Naive thymus-derived CD4-positive, alpha-beta T cell (primary cell): ENCODE measurements at regions not wholly inside any gene's neighbourhood (a gene's known extent, or its start where the extent isn't known, plus 50 kb on each side); places are given as distances from the start of the nearest gene placed in this dataset.

Experiments
- ATAC-seq: fragments of 150-1000 bp; cut with Tn5 transposase; 2 replicates; pipeline ENCODE4 v1.10.0; 2021; ENCODE audit warnings: mild to moderate bottlenecking, moderate library complexity
- CTCF ChIA-PET: fragments of 350-600 bp; sonication (Branson Sonifier 250); formaldehyde crosslinking; loops from one replicate; lab custom pipeline; 2021; ENCODE audit warnings: antibody characterized with exemption; lab: Charles Lee
- POLR2A ChIA-PET: fragments of 350-600 bp; sonication (Branson Sonifier 250); formaldehyde crosslinking; loops from one replicate; lab custom pipeline; 2021; ENCODE audit warnings: antibody characterized with exemption, inconsistent platforms; lab: Charles Lee
- DNase-seq, 9 donors: peaks; one replicate each; pipeline versions ENCODE4 v3.0.0 to v3.0.0-alpha.2; 2020 to 2022; ENCODE audit warnings: mixed read lengths in 1 of 9
- H3K27ac ChIP-seq: one replicate; pipeline ENCODE4 v1.7.0; 2013; ENCODE audit warnings: mild to moderate bottlenecking, low read depth, low read length, moderate library complexity
- H3K27me3 ChIP-seq, 2 donors: one replicate each; pipeline ENCODE4 v1.7.0; 2013; ENCODE audit warnings: low read length in 2 of 2, mild to moderate bottlenecking in 2 of 2, moderate library complexity in 2 of 2; ENCODE audit not compliant: control insufficient read depth in 2 of 2, insufficient read depth in 2 of 2
- H3K36me3 ChIP-seq, 3 experiments: 1 replicate in 2 of 3; 2 replicates in 1 of 3; pipeline ENCODE4 v1.7.0; 2013; ENCODE audit warnings: low read length in 3 of 3, mild to moderate bottlenecking in 3 of 3, moderate library complexity in 1 of 3; ENCODE audit not compliant: insufficient read depth in 3 of 3, control insufficient read depth in 2 of 3
- H3K4me1 ChIP-seq, 2 donors: one replicate each; pipeline ENCODE4 v1.7.0; 2013; ENCODE audit warnings: low read length in 2 of 2, mild to moderate bottlenecking in 2 of 2, moderate library complexity in 1 of 2; ENCODE audit not compliant: control insufficient read depth in 2 of 2, insufficient read depth in 2 of 2
- H3K4me3 ChIP-seq: 2 replicates; pipeline ENCODE4 v1.7.0; 2013; ENCODE audit warnings: mild to moderate bottlenecking, low read length
- H3K9me3 ChIP-seq, 3 experiments: 1 replicate in 2 of 3; 2 replicates in 1 of 3; pipeline ENCODE4 v1.7.0; 2013; ENCODE audit warnings: low read length in 3 of 3; ENCODE audit not compliant: control insufficient read depth in 2 of 3
- H3K27ac Mint-ChIP-seq, 9 donors: one replicate each; pipeline ENCODE4 v1.8.0; 2020 to 2022; ENCODE audit warnings: mixed read lengths in 9 of 9, mild to moderate bottlenecking in 8 of 9, moderate library complexity in 5 of 9, inconsistent platforms in 2 of 9
- H3K27me3 Mint-ChIP-seq, 5 donors: one replicate each; pipeline ENCODE4 v1.8.0; 2021 to 2022; ENCODE audit warnings: mixed read lengths in 5 of 5, mild to moderate bottlenecking in 1 of 5
- H3K36me3 Mint-ChIP-seq, 5 donors: one replicate each; pipeline ENCODE4 v1.8.0; 2020 to 2022; ENCODE audit warnings: mixed read lengths in 5 of 5, mild to moderate bottlenecking in 3 of 5, inconsistent platforms in 1 of 5
- H3K4me1 Mint-ChIP-seq, 7 donors: one replicate each; pipeline ENCODE4 v1.8.0; 2020 to 2022; ENCODE audit warnings: mixed read lengths in 7 of 7, mild to moderate bottlenecking in 3 of 7, inconsistent platforms in 1 of 7
- H3K4me3 Mint-ChIP-seq, 10 donors: one replicate each; pipeline ENCODE4 v1.8.0; 2020 to 2022; ENCODE audit warnings: mild to moderate bottlenecking in 10 of 10, mixed read lengths in 10 of 10, moderate library complexity in 6 of 10, inconsistent platforms in 2 of 10
- H3K9me3 Mint-ChIP-seq, 11 donors: one replicate each; pipeline ENCODE4 v1.8.0; 2020 to 2022; ENCODE audit warnings: mixed read lengths in 11 of 11, mild to moderate bottlenecking in 4 of 11, inconsistent platforms in 1 of 11, moderate library complexity in 1 of 11
- intact Hi-C, 2 donors: fragments of 100-400 bp; cut with micrococcal nuclease; formaldehyde crosslinking; loops; one replicate each; pipeline ENCODE4 v1.15.1; 2023

DNA sequence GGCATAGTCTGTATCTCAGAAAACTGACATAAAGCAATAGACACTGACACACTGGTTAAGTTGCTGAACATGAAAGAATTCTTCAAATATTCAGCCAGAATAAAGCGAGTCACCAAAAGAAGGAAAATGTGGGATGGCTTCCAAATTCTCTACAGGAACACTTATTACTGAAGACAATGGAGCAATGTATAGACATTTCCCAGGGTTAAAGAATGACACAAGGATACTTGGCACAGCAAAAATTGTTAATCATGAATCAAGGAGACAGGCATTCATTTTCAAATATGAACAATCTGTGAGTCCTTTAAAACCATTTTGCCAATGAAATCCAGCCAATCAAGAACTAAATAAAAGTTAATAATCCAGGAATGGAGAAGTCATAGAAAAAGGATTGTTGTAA is 92.5 kb downstream of the MTX3 start:
- Mint-ChIP-seq H3K9me3 (peaks cover 0 to 6% (median 3%) of the 10 kb centered on the region in 11 donors), H3K27me3 (peaks cover 18 to 64% (median 42%) of the 10 kb centered on the region in 5 donors), H3K36me3 (peaks cover 0 to 3% (median 0%) of the 10 kb centered on the region in 5 donors), H3K27ac (no peak overlapping the region), H3K4me1 (no peaks in the 10 kb centered on the region), H3K4me3 (no peak overlapping the region)
- no peak overlapping the region for H3K4me3 ChIP-seq
- ATAC-seq, result no peak
- no peak for DNase-seq
- ChIA-PET CTCF (no interaction called here), POLR2A (no interaction called here)
- intact Hi-C loops, result no loop called here
- H3K9me3 ChIP-seq, result no peaks in the 10 kb centered on the region
- no peak overlapping the region for H3K27ac ChIP-seq
- H3K36me3 ChIP-seq, result no peaks in the 10 kb centered on the region
- no peaks in the 10 kb centered on the region for H3K4me1 ChIP-seq
- no peaks in the 10 kb centered on the region for H3K27me3 ChIP-seq

GRCh38 chr5:79893976-79894375 is 97.1 kb downstream of the MTX3 start:
- POLR2A ChIA-PET, result no interaction called here
- CTCF ChIA-PET, result no interaction called here
- no peaks in the 10 kb centered on the region for H3K36me3 Mint-ChIP-seq
- DNase-seq (no peak), ATAC-seq (no peak)
- Histone ChIP-seq H3K9me3 (no peaks in the 10 kb centered on the region), H3K4me1 (no peaks in the 10 kb centered on the region), H3K4me3 (no peak overlapping the region), H3K36me3 (no peaks in the 10 kb centered on the region), H3K27me3 (peaks cover 0 to 4% of the 10 kb centered on the region in 2 donors), H3K27ac (no peak overlapping the region)
- H3K27ac Mint-ChIP-seq, result no peak overlapping the region
- peaks cover 0 to 6% (median 0%) of the 10 kb centered on the region in 11 donors for H3K9me3 Mint-ChIP-seq
- H3K27me3 Mint-ChIP-seq, result peaks cover 17 to 72% (median 54%) of the 10 kb centered on the region in 5 donors
- intact Hi-C loops, result no loop called here
- H3K4me3 Mint-ChIP-seq, result no peak overlapping the region
- no peaks in the 10 kb centered on the region for H3K4me1 Mint-ChIP-seq

- no peaks in the 10 kb centered on the region for H3K4me1 Mint-ChIP-seq
- H3K27ac Mint-ChIP-seq, result no peak overlapping the region
- ChIA-PET CTCF (no interaction called here), POLR2A (no interaction called here)
- peaks cover 0 to 6% (median 0%) of the 10 kb centered on the region in 11 donors for H3K9me3 Mint-ChIP-seq
- intact Hi-C loops, result no loop called here
- no peak overlapping the region for H3K4me3 Mint-ChIP-seq
- H3K27ac ChIP-seq, result no peak overlapping the region
- H3K27me3 Mint-ChIP-seq, result peaks cover 17 to 67% (median 54%) of the 10 kb centered on the region in 5 donors
- ATAC-seq, result no peak
- H3K4me3 ChIP-seq, result no peak overlapping the region
- H3K9me3 ChIP-seq, result no peaks in the 10 kb centered on the region
- H3K36me3 Mint-ChIP-seq, result no peaks in the 10 kb centered on the region
- peaks cover 0 to 4% of the 10 kb centered on the region in 2 donors for H3K27me3 ChIP-seq
- no peaks in the 10 kb centered on the region for H3K36me3 ChIP-seq
- no peaks in the 10 kb centered on the region for H3K4me1 ChIP-seq
- DNase-seq, result no peak
Measured at GRCh38 chr5:79893485-79893884, 97.6 kb downstream of the MTX3 start.

- Mint-ChIP-seq H3K4me1 (no peaks in the 10 kb centered on the region), H3K27ac (no peak overlapping the region)
Measured at GRCh38 chr5:79890930-79891249, 100.2 kb downstream of the MTX3 start.

DNA sequence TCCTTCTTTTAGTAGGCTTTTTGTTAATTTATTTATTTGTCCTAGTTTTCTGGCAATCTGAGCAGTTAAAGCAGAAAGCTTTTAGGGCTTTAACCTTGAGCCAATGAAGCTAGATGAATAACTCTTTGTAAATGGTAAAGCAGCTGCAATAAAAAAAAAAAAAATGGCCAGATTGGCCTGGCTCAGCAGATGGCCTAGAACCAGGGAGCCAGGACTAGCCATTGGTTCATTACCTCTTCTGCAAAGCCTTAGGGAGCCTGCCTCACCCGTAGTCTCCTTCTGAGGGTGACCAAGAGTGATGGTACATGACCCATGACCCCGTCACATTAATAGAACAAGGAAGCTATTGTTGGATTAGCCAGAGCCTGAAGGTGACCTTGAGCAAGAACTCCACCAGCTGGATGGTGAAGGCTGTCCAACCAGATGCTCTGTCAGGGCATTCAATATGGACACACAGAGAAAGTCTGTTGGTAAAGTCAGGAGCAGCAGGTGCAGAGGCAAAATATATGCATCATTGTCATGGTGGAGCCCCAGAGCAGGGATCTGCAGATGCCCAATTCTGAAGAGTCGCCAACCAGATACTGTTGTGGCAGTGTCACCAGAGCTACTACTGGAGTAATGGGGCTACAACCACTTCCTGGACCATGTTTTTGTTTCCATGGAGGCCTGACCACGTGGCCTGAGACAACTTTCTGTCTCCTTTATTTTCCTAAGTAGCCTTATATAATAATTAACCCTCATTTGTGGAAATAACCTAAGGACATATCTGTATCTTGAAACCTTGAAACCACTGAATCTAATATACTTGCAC is 100.7 kb downstream of the MTX3 start:
- peaks cover 0 to 7% (median 0%) of the 10 kb centered on the region in 5 donors for H3K36me3 Mint-ChIP-seq
- H3K9me3 ChIP-seq, result no peaks in the 10 kb centered on the region
- no peaks in the 10 kb centered on the region for H3K4me1 ChIP-seq
- intact Hi-C loops, result no loop called here
- H3K4me3 ChIP-seq, result no peak overlapping the region
- CTCF ChIA-PET, result interaction anchor here (0.6 kb wide), 1 partner anchor 454 kb away, joined by 3 read pairs; no protein-coding TSS in a partner anchor
- POLR2A ChIA-PET, result no interaction called here
- H3K27ac ChIP-seq, result no peak overlapping the region
- H3K36me3 ChIP-seq, result no peaks in the 10 kb centered on the region
- ATAC-seq (no peak), DNase-seq (no peak)
- no peak overlapping the region for H3K4me3 Mint-ChIP-seq
- H3K27ac Mint-ChIP-seq, result no peak overlapping the region
- peaks cover 0 to 4% of the 10 kb centered on the region in 2 donors for H3K27me3 ChIP-seq
- peaks cover 10 to 44% (median 36%) of the 10 kb centered on the region in 5 donors for H3K27me3 Mint-ChIP-seq
- no peaks in the 10 kb centered on the region for H3K4me1 Mint-ChIP-seq
- peaks cover 0 to 19% (median 6%) of the 10 kb centered on the region in 11 donors for H3K9me3 Mint-ChIP-seq

More at GRCh38 chr5:79890930-79891249, 100.2 kb downstream of the MTX3 start:
- Mint-ChIP-seq H3K36me3 (peaks cover 0 to 7% (median 0%) of the 10 kb centered on the region in 5 donors), H3K9me3 (peaks cover 0 to 19% (median 6%) of the 10 kb centered on the region in 11 donors), H3K27me3 (peaks cover 16 to 48% (median 42%) of the 10 kb centered on the region in 5 donors), H3K4me3 (no peak overlapping the region)
- Histone ChIP-seq H3K27ac (no peak overlapping the region), H3K36me3 (no peaks in the 10 kb centered on the region), H3K4me3 (no peak overlapping the region), H3K4me1 (no peaks in the 10 kb centered on the region), H3K27me3 (peaks cover 0 to 4% of the 10 kb centered on the region in 2 donors), H3K9me3 (no peaks in the 10 kb centered on the region)
- ATAC-seq (no peak), DNase-seq (no peak)
- POLR2A ChIA-PET, result no interaction called here
- CTCF ChIA-PET, result no interaction called here
- intact Hi-C loops, result no loop called here

GRCh38 chr5:79888643-79889042 is 102.4 kb downstream of the MTX3 start:
- intact Hi-C loops, result no loop called here
- H3K36me3 ChIP-seq, result no peaks in the 10 kb centered on the region

More at GRCh38 chr5:79888643-79889042, 102.4 kb downstream of the MTX3 start:
- H3K27ac Mint-ChIP-seq, result no peak overlapping the region
- H3K9me3 Mint-ChIP-seq, result peaks cover 0 to 19% (median 6%) of the 10 kb centered on the region in 11 donors
- ATAC-seq (no peak), DNase-seq (no peak)
- ChIA-PET POLR2A (no interaction called here), CTCF (no interaction called here)
- H3K4me1 Mint-ChIP-seq, result peaks cover 0 to 5% (median 0%) of the 10 kb centered on the region in 7 donors
- Histone ChIP-seq H3K9me3 (no peaks in the 10 kb centered on the region), H3K4me1 (no peaks in the 10 kb centered on the region), H3K4me3 (no peak overlapping the region), H3K27ac (no peak overlapping the region), H3K27me3 (peaks cover 0 to 4% of the 10 kb centered on the region in 2 donors)
- peaks cover 6 to 30% (median 24%) of the 10 kb centered on the region in 5 donors for H3K27me3 Mint-ChIP-seq
- no peak overlapping the region for H3K4me3 Mint-ChIP-seq
- peaks cover 0 to 7% (median 0%) of the 10 kb centered on the region in 5 donors for H3K36me3 Mint-ChIP-seq
